ENCODE measurements at regions not wholly inside any gene's neighbourhood (a gene's known extent, or its start where the extent isn't known, plus 50 kb on each side); places are given as distances from the start of the nearest gene placed in this dataset.

GRCh38 chr2:172225786-172226185 lies 123.1 kb upstream of the DLX2 start:
- CTCF ChIA-PET = interaction anchor here (1.4 kb wide), 1 partner anchor 9 kb away, joined by 3 read pairs; no protein-coding TSS in a partner anchor

More at GRCh38 chr2:172225786-172226185, 123.1 kb upstream of the DLX2 start:
- POLR2A ChIA-PET = no interaction called here
- H3K4me1 ChIP-seq (ENCODE audit: control insufficient read depth in 1 of 2, insufficient read depth in 2 of 2, low read depth in 1 of 2, low read length in 1 of 2) = peaks cover 0 to 9% of the 10 kb centered on the region in 2 experiments; a peak in 2 of 4 replicates
- H3F3A ChIP-seq (replicated peaks; ENCODE audit: insufficient read depth) = no peaks in the 10 kb centered on the region
- no peak for DNase-seq
- H3K27ac ChIP-seq (ENCODE audit: low read depth in 2 of 2, low read length in 1 of 2) = no peak overlapping the region
- no peaks in the 10 kb centered on the region for H3K27me3 ChIP-seq (ENCODE audit: insufficient read depth)
- no peaks in the 10 kb centered on the region for H3K9me2 ChIP-seq
- no peak overlapping the region for H2AFZ ChIP-seq (ENCODE audit: low read depth)
- H3K9me3 ChIP-seq = no peaks in the 10 kb centered on the region
- WGBS (ENCODE audit: low lambda C conversion rate) = 80% methylated on average over 3 of the region's 3 CpGs
- no peak overlapping the region for H3K4me3 ChIP-seq (ENCODE audit: low read depth in 2 of 2, low read length in 1 of 2)
- no peaks in the 10 kb centered on the region for H3K36me3 ChIP-seq (replicated peaks in 1 of 2; ENCODE audit: control insufficient read depth in 1 of 2, insufficient read depth in 2 of 2, low read length in 1 of 2)
- no peak overlapping the region for H3K4me2 ChIP-seq
- no peaks in the 10 kb centered on the region for H4K20me1 ChIP-seq (ENCODE audit: insufficient read depth)
- H3K79me2 ChIP-seq (ENCODE audit: insufficient read depth) = no peaks in the 10 kb centered on the region
- no peak overlapping the region for H3K9ac ChIP-seq
- TF ChIP-seq EP300 (IDR thresholded peaks at IDR 0.05; ENCODE audit: borderline replicate concordance in 1 of 2, low read depth in 1 of 2, low read length in 1 of 2) (no peak), FOXJ3 (CRISPR knock-in tag; IDR thresholded peaks at IDR 0.05) (no peak), CTCF (IDR thresholded peaks at IDR 0.05) (no peak), RXRA (IDR thresholded peaks at IDR 0.05; ENCODE audit: borderline replicate concordance, low read depth) (no peak), SIN3A (IDR thresholded peaks at IDR 0.05; ENCODE audit: borderline replicate concordance, low read depth, low read length) (no peak), FOXM1 (IDR thresholded peaks at IDR 0.05; ENCODE audit: low read depth) (no peak), EZH2phosphoT487 (IDR thresholded peaks at IDR 0.05; ENCODE audit: borderline replicate concordance, low read depth) (no peak), RCOR1 (IDR thresholded peaks at IDR 0.05; ENCODE audit: low read length) (no peak), ZBTB33 (IDR thresholded peaks at IDR 0.05; ENCODE audit: borderline replicate concordance, low read depth) (no peak)
